ENCODE measurements at regions not wholly inside any gene's neighbourhood (a gene's known extent, or its start where the extent isn't known, plus 50 kb on each side); places are given as distances from the start of the nearest gene placed in this dataset.

GRCh38 chr5:87572090-87572489 lies 159.4 kb upstream of the CCNH start:
- TF ChIP-seq CTCF (IDR thresholded peaks at IDR 0.05) (no peak), POLR2A (IDR thresholded peaks at IDR 0.05) (no peak), POLR2AphosphoS5 (IDR thresholded peaks at IDR 0.05) (no peak)

All from breast epithelium (tissue), 3 donors.